ENCODE measurements at regions not wholly inside any gene's neighbourhood (a gene's known extent, or its start where the extent isn't known, plus 50 kb on each side); places are given as distances from the start of the nearest gene placed in this dataset.

GRCh38 chr6:6412221-6412620 lies 91.8 kb upstream of the F13A1 start:
- H3K4me3 ChIP-seq (ENCODE audit: low read depth, low read length), result no peak overlapping the region
- H3K79me1 ChIP-seq (ENCODE audit: low read length), result no peaks in the 10 kb centered on the region
- no peak overlapping the region for H2BK5ac ChIP-seq (ENCODE audit: low read depth, low read length, poor library complexity)
- no peak overlapping the region for H2BK12ac ChIP-seq (ENCODE audit: low read length)
- H2AFZ ChIP-seq (ENCODE audit: insufficient read depth, low read length, poor library complexity), result no peak overlapping the region
- no peaks in the 10 kb centered on the region for H3K36me3 ChIP-seq (ENCODE audit: control insufficient read depth in 1 of 2, insufficient read depth in 2 of 2, low read length in 2 of 2)
- H3K14ac ChIP-seq (ENCODE audit: low read length), result no peak overlapping the region
- H3K23ac ChIP-seq (ENCODE audit: low read length), result no peak overlapping the region
- H3K27me3 ChIP-seq (ENCODE audit: insufficient read depth, low read length), result no peaks in the 10 kb centered on the region
- H3K4me1 ChIP-seq (ENCODE audit: control insufficient read depth in 1 of 2, insufficient read depth in 2 of 2, low read length in 2 of 2), result no peaks in the 10 kb centered on the region
- no peak for DNase-seq
- no peak overlapping the region for H2AK5ac ChIP-seq (ENCODE audit: low read length)
- WGBS (ENCODE audit: extremely low coverage, insufficient coverage, insufficient read length), result no CpG with 5 or more reads among the region's 4 CpGs
- no peak overlapping the region for H4K91ac ChIP-seq (ENCODE audit: low read depth, low read length)
- no peak overlapping the region for H3K4ac ChIP-seq (ENCODE audit: low read depth, low read length)
- no peak overlapping the region for H2BK120ac ChIP-seq (ENCODE audit: insufficient read depth, low read length, poor library complexity)
- no peak overlapping the region for H3K9ac ChIP-seq (ENCODE audit: low read length)
- H3K79me2 ChIP-seq (ENCODE audit: control insufficient read depth, insufficient read depth, low read length, poor library complexity), result no peaks in the 10 kb centered on the region
- H3K27ac ChIP-seq (ENCODE audit: low read depth, low read length), result no peak overlapping the region
- no peak overlapping the region for H3K4me2 ChIP-seq (ENCODE audit: low read length)
- H4K12ac ChIP-seq (ENCODE audit: low read depth, low read length), result no peak overlapping the region
- H4K8ac ChIP-seq (ENCODE audit: low read depth, low read length), result no peak overlapping the region
- H3K9me3 ChIP-seq (ENCODE audit: insufficient read depth, low read depth, low read length), result no peaks in the 10 kb centered on the region
- H3K18ac ChIP-seq (ENCODE audit: low read length), result no peak overlapping the region

- no peak overlapping the region for H4K91ac ChIP-seq (ENCODE audit: low read depth, low read length)
- DNase-seq, result no peak
- no peaks in the 10 kb centered on the region for H3K36me3 ChIP-seq (ENCODE audit: control insufficient read depth in 1 of 2, insufficient read depth in 2 of 2, low read length in 2 of 2)
- no peak overlapping the region for H2BK120ac ChIP-seq (ENCODE audit: insufficient read depth, low read length, poor library complexity)
- H3K27me3 ChIP-seq (ENCODE audit: insufficient read depth, low read length), result no peaks in the 10 kb centered on the region
- H3K4me3 ChIP-seq (ENCODE audit: low read depth, low read length), result no peak overlapping the region
- no peak overlapping the region for H3K9ac ChIP-seq (ENCODE audit: low read length)
- H3K4me2 ChIP-seq (ENCODE audit: low read length), result no peak overlapping the region
- H3K79me1 ChIP-seq (ENCODE audit: low read length), result no peaks in the 10 kb centered on the region
- H2BK12ac ChIP-seq (ENCODE audit: low read length), result no peak overlapping the region
- H2AFZ ChIP-seq (ENCODE audit: insufficient read depth, low read length, poor library complexity), result no peak overlapping the region
- H4K12ac ChIP-seq (ENCODE audit: low read depth, low read length), result no peak overlapping the region
- H3K4me1 ChIP-seq (ENCODE audit: control insufficient read depth in 1 of 2, insufficient read depth in 2 of 2, low read length in 2 of 2), result no peaks in the 10 kb centered on the region
- no peak overlapping the region for H3K4ac ChIP-seq (ENCODE audit: low read depth, low read length)
- H3K18ac ChIP-seq (ENCODE audit: low read length), result no peak overlapping the region
- no peak overlapping the region for H3K27ac ChIP-seq (ENCODE audit: low read depth, low read length)
- H2AK5ac ChIP-seq (ENCODE audit: low read length), result no peak overlapping the region
- H2BK5ac ChIP-seq (ENCODE audit: low read depth, low read length, poor library complexity), result no peak overlapping the region
- no CpG with 5 or more reads among the region's 4 CpGs for WGBS (ENCODE audit: extremely low coverage, insufficient coverage, insufficient read length)
- no peaks in the 10 kb centered on the region for H3K9me3 ChIP-seq (ENCODE audit: insufficient read depth, low read depth, low read length)
- no peaks in the 10 kb centered on the region for H3K79me2 ChIP-seq (ENCODE audit: control insufficient read depth, insufficient read depth, low read length, poor library complexity)
- H4K8ac ChIP-seq (ENCODE audit: low read depth, low read length), result no peak overlapping the region
- H3K14ac ChIP-seq (ENCODE audit: low read length), result no peak overlapping the region
- H3K23ac ChIP-seq (ENCODE audit: low read length), result no peak overlapping the region
Measured at GRCh38 chr6:6412700-6413099, 92.2 kb upstream of the F13A1 start.

- no peak for DNase-seq
- Histone ChIP-seq H3K14ac (ENCODE audit: low read length) (no peak overlapping the region), H3K4ac (ENCODE audit: low read depth, low read length) (no peak overlapping the region), H3K9me3 (ENCODE audit: insufficient read depth, low read depth, low read length) (no peaks in the 10 kb centered on the region), H3K9ac (ENCODE audit: low read length) (no peak overlapping the region), H3K4me2 (ENCODE audit: low read length) (no peak overlapping the region), H3K79me2 (ENCODE audit: control insufficient read depth, insufficient read depth, low read length, poor library complexity) (no peaks in the 10 kb centered on the region), H4K8ac (ENCODE audit: low read depth, low read length) (no peak overlapping the region), H4K91ac (ENCODE audit: low read depth, low read length) (no peak overlapping the region), H2BK12ac (ENCODE audit: low read length) (no peak overlapping the region), H3K79me1 (ENCODE audit: low read length) (no peaks in the 10 kb centered on the region), H2BK120ac (ENCODE audit: insufficient read depth, low read length, poor library complexity) (no peak overlapping the region), H2AK5ac (ENCODE audit: low read length) (no peak overlapping the region), H3K4me1 (ENCODE audit: control insufficient read depth in 1 of 2, insufficient read depth in 2 of 2, low read length in 2 of 2) (no peaks in the 10 kb centered on the region), H3K18ac (ENCODE audit: low read length) (no peak overlapping the region), H2BK5ac (ENCODE audit: low read depth, low read length, poor library complexity) (no peak overlapping the region), H3K27ac (ENCODE audit: low read depth, low read length) (no peak overlapping the region), H4K12ac (ENCODE audit: low read depth, low read length) (no peak overlapping the region), H3K27me3 (ENCODE audit: insufficient read depth, low read length) (no peaks in the 10 kb centered on the region), H3K36me3 (ENCODE audit: control insufficient read depth in 1 of 2, insufficient read depth in 2 of 2, low read length in 2 of 2) (no peaks in the 10 kb centered on the region), H3K4me3 (ENCODE audit: low read depth, low read length) (no peak overlapping the region), H2AFZ (ENCODE audit: insufficient read depth, low read length, poor library complexity) (no peak overlapping the region), H3K23ac (ENCODE audit: low read length) (no peak overlapping the region)
- WGBS (ENCODE audit: extremely low coverage, insufficient coverage, insufficient read length), result no CpG with 5 or more reads among the region's 5 CpGs
Measured at GRCh38 chr6:6414931-6415330, 94.5 kb upstream of the F13A1 start.

GRCh38 chr6:6417475-6417874 lies 97.0 kb upstream of the F13A1 start:
- Histone ChIP-seq H2AK5ac (ENCODE audit: low read length) (no peak overlapping the region), H4K12ac (ENCODE audit: low read depth, low read length) (no peak overlapping the region), H3K9me3 (ENCODE audit: insufficient read depth, low read depth, low read length) (no peaks in the 10 kb centered on the region), H3K23ac (ENCODE audit: low read length) (no peak overlapping the region), H3K79me2 (ENCODE audit: control insufficient read depth, insufficient read depth, low read length, poor library complexity) (no peaks in the 10 kb centered on the region), H3K27ac (ENCODE audit: low read depth, low read length) (no peak overlapping the region), H2AFZ (ENCODE audit: insufficient read depth, low read length, poor library complexity) (no peak overlapping the region), H3K4ac (ENCODE audit: low read depth, low read length) (no peak overlapping the region), H3K9ac (ENCODE audit: low read length) (no peak overlapping the region), H2BK5ac (ENCODE audit: low read depth, low read length, poor library complexity) (no peak overlapping the region), H4K91ac (ENCODE audit: low read depth, low read length) (no peak overlapping the region), H3K4me2 (ENCODE audit: low read length) (no peak overlapping the region), H3K36me3 (ENCODE audit: control insufficient read depth in 1 of 2, insufficient read depth in 2 of 2, low read length in 2 of 2) (no peaks in the 10 kb centered on the region), H3K27me3 (ENCODE audit: insufficient read depth, low read length) (no peaks in the 10 kb centered on the region), H4K8ac (ENCODE audit: low read depth, low read length) (no peak overlapping the region), H2BK12ac (ENCODE audit: low read length) (no peak overlapping the region), H3K18ac (ENCODE audit: low read length) (no peak overlapping the region), H3K14ac (ENCODE audit: low read length) (no peak overlapping the region), H3K79me1 (ENCODE audit: low read length) (no peaks in the 10 kb centered on the region), H3K4me3 (ENCODE audit: low read depth, low read length) (no peak overlapping the region), H2BK120ac (ENCODE audit: insufficient read depth, low read length, poor library complexity) (no peak overlapping the region), H3K4me1 (ENCODE audit: control insufficient read depth in 1 of 2, insufficient read depth in 2 of 2, low read length in 2 of 2) (no peaks in the 10 kb centered on the region)
- no peak for DNase-seq
- no CpG with 5 or more reads among the region's 7 CpGs for WGBS (ENCODE audit: extremely low coverage, insufficient coverage, insufficient read length)

All from trophoblast cell (in vitro differentiated cells and primary cell).